K562 (cell line): ENCODE measurements at regions not wholly inside any gene's neighbourhood (a gene's known extent, or its start where the extent isn't known, plus 50 kb on each side); places are given as distances from the start of the nearest gene placed in this dataset.

Source experiments
- GMEB1 ChIP-seq: fragments of 250-450 bp; sonication (Bioruptor Pico); IDR thresholded peaks from 2 replicates; pipeline ENCODE4 v1.4.0; 2020; ENCODE audit warnings: mild to moderate bottlenecking
- GTF3C2 ChIP-seq: IDR thresholded peaks from 3 replicates; pipeline ENCODE4 v1.6.1; 2011; ENCODE audit warnings: borderline replicate concordance, mild to moderate bottlenecking, moderate library complexity; ENCODE audit not compliant: insufficient read length; ENCODE audit errors: extremely low read depth
- HCFC1 ChIP-seq: IDR thresholded peaks from 2 replicates; pipeline ENCODE4 v1.6.1; 2012; ENCODE audit warnings: low read depth, low read length, improper control_type of control experiment
- HLTF ChIP-seq: fragments of 450-650 bp; IDR thresholded peaks from 2 replicates; pipeline ENCODE4 v1.6.1; 2016
- KHSRP ChIP-seq: fragments of 450-650 bp; IDR thresholded peaks from 2 replicates; pipeline ENCODE4 v1.6.1; 2017
- MCM5 ChIP-seq: fragments of 450-650 bp; IDR thresholded peaks from 2 replicates; pipeline ENCODE4 v1.6.1; 2016; ENCODE audit warnings: low read depth
- MLLT1 ChIP-seq, 2 experiments: fragments of 450-650 bp; IDR thresholded peaks; 2 replicates each; pipeline ENCODE4 v1.6.1; 2016
- NCOR1 ChIP-seq: fragments of 450-650 bp; IDR thresholded peaks from 2 replicates; pipeline ENCODE4 v1.6.1; 2016; ENCODE audit warnings: mild to moderate bottlenecking, moderate library complexity
- PRPF4 ChIP-seq: fragments of 200-400 bp; formaldehyde crosslinking; IDR thresholded peaks from one replicate; pipeline ENCODE4 v1.6.1; 2017; ENCODE audit warnings: low read length, low read depth, mild to moderate bottlenecking; ENCODE audit not compliant: insufficient read depth, poor library complexity, severe bottlenecking
- SAP30 ChIP-seq: fragments of 200-600 bp; sonication (generic); IDR thresholded peaks from 2 replicates; pipeline ENCODE4 v1.6.1; 2012; ENCODE audit warnings: borderline replicate concordance, low read depth, mild to moderate bottlenecking, moderate library complexity, low read length, control low read depth, inconsistent platforms; ENCODE audit not compliant: insufficient read depth, poor library complexity, severe bottlenecking
- SMARCA5 ChIP-seq: fragments of 450-650 bp; IDR thresholded peaks from 2 replicates; pipeline ENCODE4 v1.6.1; 2016
- TEAD4 ChIP-seq, 2 experiments: sonication (generic) in 1 of 2; formaldehyde crosslinking in 1 of 2; IDR thresholded peaks; 2 replicates each; pipeline versions ENCODE4 v1.6.1 to v1.8.0; 2012 to 2022; ENCODE audit warnings: borderline replicate concordance in 1 of 2, inconsistent platforms in 1 of 2, low read length in 1 of 2, mild to moderate bottlenecking in 1 of 2, missing genetic modification reagents in 1 of 2
- ZKSCAN1 ChIP-seq: fragments of 150-350 bp; IDR thresholded peaks from 2 replicates; pipeline ENCODE4 v1.6.1; 2016; ENCODE audit warnings: low read depth, low read length
- ZNF140 ChIP-seq: fragments of 250-450 bp; sonication (Bioruptor Pico); IDR thresholded peaks from 2 replicates; pipeline ENCODE4 v1.8.0; 2021; ENCODE audit warnings: moderate library complexity, mild to moderate bottlenecking, inconsistent platforms
- ZNF696 ChIP-seq: fragments of 250-450 bp; sonication (Bioruptor Pico); conservative IDR thresholded peaks from 2 replicates; pipeline ENCODE4 v1.4.0; 2020; ENCODE audit warnings: mild to moderate bottlenecking, moderate library complexity
- ZNF778 ChIP-seq: fragments of 450-650 bp; formaldehyde crosslinking; IDR thresholded peaks from 2 replicates; pipeline ENCODE4 v1.4.0; 2020; ENCODE audit warnings: mild to moderate bottlenecking, moderate library complexity
- TF ChIP-seq, protein P1 (sequence below): fragments of 450-650 bp; IDR thresholded peaks from 2 replicates; pipeline ENCODE4 v1.6.1; 2016; ENCODE audit warnings: low read depth, mild to moderate bottlenecking, moderate library complexity
- TF ChIP-seq, protein P2 (sequence below): fragments of 450-650 bp; IDR thresholded peaks from 2 replicates; pipeline ENCODE4 v1.6.1; 2017; ENCODE audit warnings: mild to moderate bottlenecking, moderate library complexity

GRCh38 chr2:11941201-11942177 is 195.1 kb downstream of the LPIN1 start (continued):
- TF ChIP-seq SAP30 (no peak), ZKSCAN1 (0 out of 2 replicates have a peak, but pooled peaks have one; percentile 56), MLLT1 (IDR thresholded peaks at IDR 0.05) (peak in 1 of 2 experiments; percentile 67; a peak in 1 of 4 replicates), HCFC1 (no peak), GTF3C2 (no peak), HLTF (0 out of 2 replicates have a peak, but pooled peaks have one; percentile 48), KHSRP (peak; percentile 79), GMEB1 (CRISPR knock-in tag) (no peak), SMARCA5 (no peak), ZNF140 (CRISPR knock-in tag) (no peak), ZNF696 (CRISPR knock-in tag) (no peak), MCM5 (no peak), PRPF4 (no peak), TEAD4 (IDR thresholded peaks at IDR 0.05; ENCODE audit: low read length) (peak; percentile 99), TEAD4 (CRISPR knock-in tag; IDR thresholded peaks at IDR 0.05; ENCODE audit: borderline replicate concordance) (no peak), NCOR1 (peak; percentile 98), ZNF778 (no peak)
- TF ChIP-seq, protein P1, sequence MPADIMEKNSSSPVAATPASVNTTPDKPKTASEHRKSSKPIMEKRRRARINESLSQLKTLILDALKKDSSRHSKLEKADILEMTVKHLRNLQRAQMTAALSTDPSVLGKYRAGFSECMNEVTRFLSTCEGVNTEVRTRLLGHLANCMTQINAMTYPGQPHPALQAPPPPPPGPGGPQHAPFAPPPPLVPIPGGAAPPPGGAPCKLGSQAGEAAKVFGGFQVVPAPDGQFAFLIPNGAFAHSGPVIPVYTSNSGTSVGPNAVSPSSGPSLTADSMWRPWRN: peak; percentile 97
- TF ChIP-seq, protein P2, sequence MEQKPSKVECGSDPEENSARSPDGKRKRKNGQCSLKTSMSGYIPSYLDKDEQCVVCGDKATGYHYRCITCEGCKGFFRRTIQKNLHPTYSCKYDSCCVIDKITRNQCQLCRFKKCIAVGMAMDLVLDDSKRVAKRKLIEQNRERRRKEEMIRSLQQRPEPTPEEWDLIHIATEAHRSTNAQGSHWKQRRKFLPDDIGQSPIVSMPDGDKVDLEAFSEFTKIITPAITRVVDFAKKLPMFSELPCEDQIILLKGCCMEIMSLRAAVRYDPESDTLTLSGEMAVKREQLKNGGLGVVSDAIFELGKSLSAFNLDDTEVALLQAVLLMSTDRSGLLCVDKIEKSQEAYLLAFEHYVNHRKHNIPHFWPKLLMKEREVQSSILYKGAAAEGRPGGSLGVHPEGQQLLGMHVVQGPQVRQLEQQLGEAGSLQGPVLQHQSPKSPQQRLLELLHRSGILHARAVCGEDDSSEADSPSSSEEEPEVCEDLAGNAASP: no peak
